Neuronal stem cell (in vitro differentiated cells): ENCODE measurements at regions not wholly inside any gene's neighbourhood (a gene's known extent, or its start where the extent isn't known, plus 50 kb on each side); places are given as distances from the start of the nearest gene placed in this dataset.
"Not testable (repeated sequence)": the region's sequence is repeated elsewhere in the genome, so short reads cannot be mapped to it uniquely, and the experiment has no call there.

Experiments
- DNase-seq: peaks from one replicate; pipeline ENCODE4 v3.0.0-alpha.2; 2013; ENCODE audit warnings: low spot score
- H2AFZ ChIP-seq: one replicate; pipeline ENCODE4 v1.6.1; 2013; ENCODE audit warnings: mild to moderate bottlenecking, low read length, inconsistent platforms
- H2AK5ac ChIP-seq: 2 replicates; pipeline ENCODE4 v1.6.1; 2013; ENCODE audit warnings: low read depth, mild to moderate bottlenecking, inconsistent platforms, low read length, moderate library complexity, mixed read lengths
- H2BK120ac ChIP-seq: 2 replicates; pipeline ENCODE4 v1.6.1; 2013; ENCODE audit warnings: low read depth, mild to moderate bottlenecking, inconsistent platforms, low read length, moderate library complexity, mixed read lengths
- H2BK12ac ChIP-seq: one replicate; pipeline ENCODE4 v1.6.1; 2013; ENCODE audit warnings: low read length, inconsistent platforms
- H2BK15ac ChIP-seq: 2 replicates; pipeline ENCODE4 v1.6.1; 2013; ENCODE audit warnings: mild to moderate bottlenecking, low read length, inconsistent platforms, mixed read lengths
- H2BK5ac ChIP-seq: one replicate; pipeline ENCODE4 v1.6.1; 2013; ENCODE audit warnings: inconsistent platforms, mild to moderate bottlenecking, low read length, moderate library complexity
- H3K14ac ChIP-seq: one replicate; pipeline ENCODE4 v1.6.1; 2013; ENCODE audit warnings: low read length, inconsistent platforms
- H3K18ac ChIP-seq: 2 replicates; pipeline ENCODE4 v1.6.1; 2013; ENCODE audit warnings: low read length, inconsistent platforms
- H3K23ac ChIP-seq: 2 replicates; pipeline ENCODE4 v1.6.1; 2013; ENCODE audit warnings: low read depth, mild to moderate bottlenecking, mixed read lengths, low read length, inconsistent platforms; ENCODE audit not compliant: poor library complexity
- H3K27ac ChIP-seq: replicated peaks from 3 replicates; pipeline ENCODE4 v1.5.1; 2013; ENCODE audit warnings: low read length, inconsistent platforms
- H3K27me3 ChIP-seq, 3 experiments: 2 replicates each; pipeline ENCODE4 v1.6.1; 2013; ENCODE audit warnings: low read length in 3 of 3, mild to moderate bottlenecking in 2 of 3, inconsistent platforms in 1 of 3, low read depth in 1 of 3, mixed read lengths in 1 of 3, moderate library complexity in 1 of 3; ENCODE audit not compliant: control insufficient read depth in 3 of 3, insufficient read depth in 3 of 3
- H3K36me3 ChIP-seq, 2 donors: replicated peaks in 1 of 2; 2 replicates each; pipeline ENCODE4 v1.6.1; 2013; ENCODE audit warnings: low read length in 2 of 2; ENCODE audit not compliant: control insufficient read depth in 2 of 2, insufficient read depth in 2 of 2
- H3K4ac ChIP-seq: 2 replicates; pipeline ENCODE4 v1.6.1; 2013; ENCODE audit warnings: inconsistent platforms, mild to moderate bottlenecking, low read length, moderate library complexity
- H3K4me1 ChIP-seq, 2 donors: 1 replicate in 1 of 2; 2 replicates in 1 of 2; pipeline ENCODE4 v1.6.1; 2013; ENCODE audit warnings: low read length in 2 of 2, low read depth in 1 of 2; ENCODE audit not compliant: control insufficient read depth in 2 of 2, insufficient read depth in 1 of 2
- H3K4me2 ChIP-seq: one replicate; pipeline ENCODE4 v1.6.1; 2013; ENCODE audit warnings: mild to moderate bottlenecking, low read length, inconsistent platforms; ENCODE audit not compliant: insufficient read depth, poor library complexity, severe bottlenecking
- H3K4me3 ChIP-seq, 2 donors: 2 replicates each; pipeline ENCODE4 v1.5.1; 2013; ENCODE audit warnings: low read length in 2 of 2, mild to moderate bottlenecking in 2 of 2, inconsistent platforms in 1 of 2, moderate library complexity in 1 of 2
- H3K79me1 ChIP-seq: one replicate; pipeline ENCODE4 v1.6.1; 2013; ENCODE audit warnings: low read depth, mild to moderate bottlenecking, inconsistent platforms, low read length, moderate library complexity
- H3K9ac ChIP-seq: one replicate; pipeline ENCODE4 v1.6.1; 2013; ENCODE audit warnings: mild to moderate bottlenecking, low read depth, low read length, inconsistent platforms; ENCODE audit not compliant: poor library complexity
- H3K9me3 ChIP-seq, 2 donors: replicated peaks in 1 of 2; 2 replicates each; pipeline versions ENCODE3 to v1.6.1; 2013; ENCODE audit warnings: low read length in 2 of 2, mild to moderate bottlenecking in 2 of 2, inconsistent platforms in 1 of 2, low read depth in 1 of 2, mixed read lengths in 1 of 2, moderate library complexity in 1 of 2; ENCODE audit not compliant: control insufficient read depth in 2 of 2, insufficient read depth in 1 of 2
- H4K8ac ChIP-seq: one replicate; pipeline ENCODE4 v1.6.1; 2013; ENCODE audit warnings: low read depth, mild to moderate bottlenecking, inconsistent platforms, low read length, moderate library complexity
- H4K91ac ChIP-seq: one replicate; pipeline ENCODE4 v1.6.1; 2013; ENCODE audit warnings: low read length, low read depth, mild to moderate bottlenecking, inconsistent platforms; ENCODE audit not compliant: poor library complexity
- WGBS, 2 donors: extraction: QIAGEN DNeasy Blood & Tissue Kit; methylation state at CpG; one replicate each; pipeline ENCODE4 v1.1.7; 2013; ENCODE audit warnings: missing lambda C conversion rate in 2 of 2, mixed read lengths in 1 of 2; ENCODE audit not compliant: insufficient read length in 2 of 2, insufficient replicate concordance in 1 of 2; ENCODE audit errors: extremely low coverage in 2 of 2; 5-methylcytosine and 5-hydroxymethylcytosine counted together

DNA sequence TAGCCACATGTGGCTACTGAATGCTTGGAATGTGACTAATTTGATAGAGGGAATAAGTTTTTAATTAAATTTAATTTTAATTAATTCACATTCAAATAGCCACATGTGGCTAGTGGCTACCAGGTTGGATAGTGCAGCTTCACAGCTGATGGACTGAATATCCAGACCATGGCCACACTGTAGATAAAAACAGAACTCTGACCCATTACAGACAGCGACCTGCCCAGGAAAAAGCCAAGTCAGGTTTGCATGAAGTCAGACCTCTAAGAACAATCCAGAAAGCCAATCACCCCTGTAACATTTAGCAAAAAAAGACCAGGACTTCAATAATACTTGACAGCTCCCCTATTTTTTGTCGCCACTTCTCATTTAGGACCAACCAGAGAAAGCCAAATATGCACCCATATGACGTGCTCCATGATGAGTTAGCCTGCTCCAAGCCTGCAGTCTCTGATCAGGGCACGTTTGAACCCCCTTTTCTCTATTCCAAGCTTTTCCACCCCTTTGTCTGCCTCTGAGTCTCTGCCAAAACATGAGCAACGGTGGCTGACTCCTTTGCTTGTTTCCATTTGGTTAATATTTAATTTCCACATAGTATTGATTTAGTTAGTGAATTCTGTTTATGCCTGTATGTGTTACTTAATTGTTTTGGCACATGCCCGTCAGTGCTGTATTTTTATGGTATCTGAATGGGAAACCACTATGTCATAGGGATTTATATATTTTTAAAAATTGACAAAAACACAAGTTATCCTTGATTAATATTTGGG, 636.3 kb downstream of the UTRN start:
- H3K4me2 ChIP-seq = no peak overlapping the region
- no peaks in the 10 kb centered on the region for H3K36me3 ChIP-seq
- H4K91ac ChIP-seq = no peak overlapping the region
- H2AFZ ChIP-seq = no peak overlapping the region
- H3K18ac ChIP-seq = no peak overlapping the region
- H3K14ac ChIP-seq = no peak overlapping the region
- WGBS, 2 donors = no CpG with 5 or more reads among the region's 6 CpGs
- no peak overlapping the region for H2BK15ac ChIP-seq
- no peak overlapping the region for H3K9ac ChIP-seq
- H2AK5ac ChIP-seq = no peak overlapping the region
- peaks cover 1 to 3% of the 10 kb centered on the region in 2 donors for H3K4me1 ChIP-seq
- H3K4ac ChIP-seq = no peak overlapping the region
- no peaks in the 10 kb centered on the region for H3K27me3 ChIP-seq
- H3K27ac ChIP-seq = no peak overlapping the region
- H3K79me1 ChIP-seq = no peaks in the 10 kb centered on the region
- H4K8ac ChIP-seq = no peak overlapping the region
- H2BK5ac ChIP-seq = no peak overlapping the region
- no peak overlapping the region for H2BK120ac ChIP-seq
- DNase-seq = no peak
- H2BK12ac ChIP-seq = no peak overlapping the region
- no peak overlapping the region for H3K23ac ChIP-seq
- H3K4me3 ChIP-seq = no peak overlapping the region
- H3K9me3 ChIP-seq = no peaks in the 10 kb centered on the region

DNA sequence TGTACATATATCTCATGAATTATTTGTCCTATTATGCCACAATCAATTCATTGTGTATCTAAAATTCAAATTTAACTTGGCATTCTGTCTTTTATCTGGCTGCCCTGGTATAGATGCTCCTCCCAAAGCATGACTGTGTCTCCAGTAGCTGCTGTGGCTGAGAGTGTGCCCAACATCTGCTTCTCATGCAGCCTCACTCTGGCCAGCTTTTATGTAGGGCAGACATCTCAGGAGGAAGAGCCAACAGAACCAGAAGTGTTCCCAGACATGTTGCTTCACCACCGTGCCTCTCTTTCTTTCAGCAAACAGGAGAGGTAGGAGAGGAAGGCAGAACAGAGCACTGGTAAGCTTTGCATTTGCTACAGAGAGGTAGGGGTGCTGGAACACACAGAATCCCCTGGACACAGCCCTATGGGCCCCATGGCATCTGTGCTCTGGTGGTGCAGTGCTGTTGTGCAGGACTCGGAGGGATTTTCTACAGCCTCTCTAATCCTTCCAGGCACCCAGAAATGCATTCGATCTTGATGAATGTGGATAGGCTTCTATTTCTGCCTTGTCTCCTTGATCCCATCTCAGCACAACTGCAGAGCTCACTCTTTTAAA, 637.1 kb downstream of the UTRN start:
- Histone ChIP-seq H3K14ac (no peak overlapping the region), H3K18ac (no peak overlapping the region), H4K91ac (no peak overlapping the region), H3K79me1 (no peaks in the 10 kb centered on the region), H3K27me3 (no peaks in the 10 kb centered on the region), H4K8ac (no peak overlapping the region), H2AFZ (no peak overlapping the region), H3K4me3 (no peak overlapping the region), H3K9ac (no peak overlapping the region), H2BK15ac (no peak overlapping the region), H3K36me3 (no peaks in the 10 kb centered on the region), H3K23ac (no peak overlapping the region), H3K4me1 (peaks cover 1 to 3% of the 10 kb centered on the region in 2 donors), H3K4ac (no peak overlapping the region), H2BK120ac (no peak overlapping the region), H3K4me2 (no peak overlapping the region), H2BK12ac (no peak overlapping the region), H3K9me3 (no peaks in the 10 kb centered on the region), H2BK5ac (no peak overlapping the region), H3K27ac (no peak overlapping the region), H2AK5ac (no peak overlapping the region)
- no CpG with 5 or more reads among the region's 3 CpGs for WGBS, 2 donors
- no peak for DNase-seq

DNA sequence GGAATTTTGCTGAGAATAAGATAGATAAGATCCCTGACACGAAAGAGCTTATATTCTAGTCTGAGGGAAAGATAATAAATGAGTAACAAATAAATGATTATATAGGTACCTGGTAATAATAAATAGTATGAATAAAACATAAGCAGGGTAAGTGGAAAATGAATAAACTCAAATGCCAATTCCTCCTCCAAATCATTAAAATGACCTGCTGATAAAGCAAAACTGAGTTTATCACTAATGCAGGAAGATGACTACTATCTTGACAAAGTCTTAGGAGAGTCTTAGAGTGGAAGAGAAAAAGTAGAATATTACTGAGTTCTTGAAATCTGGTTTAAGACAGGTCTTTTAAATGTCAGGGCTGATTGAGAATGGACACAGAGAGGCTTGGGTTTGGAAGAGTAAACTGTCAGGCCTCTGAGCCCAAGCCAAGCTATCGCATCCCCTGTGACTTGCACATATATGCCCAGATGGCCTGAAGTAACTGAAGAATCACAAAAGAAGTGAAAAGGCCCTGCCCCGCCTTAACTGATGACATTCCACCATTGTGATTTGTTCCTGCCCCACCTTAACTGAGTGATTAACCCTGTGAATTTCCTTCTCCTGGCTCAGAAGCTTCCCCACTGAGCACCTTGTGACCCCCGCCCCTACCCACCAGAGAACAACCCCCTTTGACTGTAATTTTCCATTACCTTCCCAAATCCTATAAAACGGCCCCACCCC, 637.8 kb downstream of the UTRN start:
- H3K27ac ChIP-seq, H2AK5ac ChIP-seq, H3K4me1 ChIP-seq, H2AFZ ChIP-seq, DNase-seq, H3K18ac ChIP-seq, H3K9me3 ChIP-seq, H3K23ac ChIP-seq, H2BK120ac ChIP-seq, H3K14ac ChIP-seq, H3K36me3 ChIP-seq, H3K4me3 ChIP-seq, H2BK5ac ChIP-seq, H3K4ac ChIP-seq, H3K27me3 ChIP-seq, H4K8ac ChIP-seq, H3K79me1 ChIP-seq, H2BK15ac ChIP-seq, H2BK12ac ChIP-seq, H4K91ac ChIP-seq, H3K4me2 ChIP-seq, H3K9ac ChIP-seq: not testable (repeated sequence)
- no CpG with 5 or more reads among the region's 5 CpGs for WGBS, 2 donors

DNA sequence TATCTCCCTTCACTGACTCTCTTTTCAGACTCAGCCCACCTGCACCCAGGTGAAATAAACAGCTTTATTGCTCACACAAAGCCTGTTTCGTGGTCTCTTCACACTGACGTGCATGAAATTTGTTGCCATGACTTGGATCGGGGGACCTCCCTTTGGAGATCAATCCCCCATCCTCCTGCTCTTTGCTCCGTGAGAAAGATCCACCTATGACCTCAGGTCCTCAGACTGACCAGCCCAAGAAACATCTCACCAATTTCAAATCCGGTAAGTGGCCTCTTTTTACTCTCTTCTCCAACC, 638.3 kb downstream of the UTRN start:
- not testable (repeated sequence) for H3K79me1 ChIP-seq, H3K9me3 ChIP-seq, H3K23ac ChIP-seq, H3K4me3 ChIP-seq, H3K18ac ChIP-seq, H3K14ac ChIP-seq, DNase-seq, H2BK15ac ChIP-seq, H2AK5ac ChIP-seq, H3K4ac ChIP-seq, H3K4me2 ChIP-seq, H3K27me3 ChIP-seq, H2AFZ ChIP-seq, H2BK120ac ChIP-seq, H3K27ac ChIP-seq, H2BK12ac ChIP-seq, H4K8ac ChIP-seq, H4K91ac ChIP-seq, H3K4me1 ChIP-seq, H3K9ac ChIP-seq, H2BK5ac ChIP-seq, H3K36me3 ChIP-seq
- no CpG with 5 or more reads among the region's 5 CpGs for WGBS, 2 donors
